ENCODE measurements at regions not wholly inside any gene's neighbourhood (a gene's known extent, or its start where the extent isn't known, plus 50 kb on each side); places are given as distances from the start of the nearest gene placed in this dataset.

GRCh38 chr1:83531521-83532309 lies 467.2 kb downstream of the TTLL7 start:
- Mint-ChIP-seq H3K36me3 (ENCODE audit: low read depth) (no peaks in the 10 kb centered on the region), H3K4me1 (no peaks in the 10 kb centered on the region), H3K9me3 (peaks cover 18% of the 10 kb centered on the region), H3K27ac (no peak overlapping the region), H3K4me3 (no peak overlapping the region), H3K27me3 (no peaks in the 10 kb centered on the region)
- ATAC-seq (no peak), DNase-seq (no peak)

DNA sequence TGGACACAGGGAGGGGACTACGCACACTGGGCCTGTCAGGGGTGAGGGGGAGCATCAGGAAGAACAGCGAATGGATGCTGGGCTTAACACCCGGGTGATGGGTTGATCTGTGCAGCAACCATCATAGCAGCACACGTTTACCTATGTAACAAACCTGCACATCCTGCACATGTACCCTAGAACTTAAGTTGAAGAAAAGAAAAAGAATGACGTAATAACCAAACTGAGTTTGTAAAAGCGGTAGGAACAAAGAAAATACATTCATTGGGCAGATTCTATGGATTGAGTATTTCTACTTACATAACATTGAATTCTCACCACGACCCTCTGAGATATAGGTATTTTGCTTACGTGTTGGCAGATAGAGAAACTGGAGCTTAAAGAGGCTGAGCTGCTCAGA lies 468.4 kb downstream of the TTLL7 start:
- Mint-ChIP-seq H3K9me3 (peaks cover 13% of the 10 kb centered on the region), H3K27ac (no peak overlapping the region), H3K27me3 (no peaks in the 10 kb centered on the region), H3K4me1 (no peaks in the 10 kb centered on the region), H3K36me3 (ENCODE audit: low read depth) (no peaks in the 10 kb centered on the region), H3K4me3 (no peak overlapping the region)
- no peak for DNase-seq
- no peak for ATAC-seq

GRCh38 chr1:83527987-83528386 lies 470.9 kb downstream of the TTLL7 start:
- DNase-seq = no peak
- Mint-ChIP-seq H3K36me3 (ENCODE audit: low read depth) (no peaks in the 10 kb centered on the region), H3K9me3 (peaks cover 4% of the 10 kb centered on the region), H3K27me3 (no peaks in the 10 kb centered on the region), H3K27ac (no peak overlapping the region), H3K4me1 (no peaks in the 10 kb centered on the region), H3K4me3 (no peak overlapping the region)
- ATAC-seq = no peak

GRCh38 chr1:83520797-83521196 lies 478.1 kb downstream of the TTLL7 start:
- Mint-ChIP-seq H3K27me3 (no peaks in the 10 kb centered on the region), H3K4me3 (no peak overlapping the region), H3K36me3 (ENCODE audit: low read depth) (no peaks in the 10 kb centered on the region), H3K9me3 (peaks cover 3% of the 10 kb centered on the region), H3K4me1 (peaks cover 3% of the 10 kb centered on the region), H3K27ac (no peak overlapping the region)
- ATAC-seq = no peak
- no peak for DNase-seq

GRCh38 chr1:83516369-83516768 lies 482.6 kb downstream of the TTLL7 start:
- no peaks in the 10 kb centered on the region for H3K36me3 Mint-ChIP-seq (ENCODE audit: low read depth)
- peaks cover 9% of the 10 kb centered on the region for H3K9me3 Mint-ChIP-seq
- ATAC-seq (no peak), DNase-seq (no peak)
- H3K27me3 Mint-ChIP-seq = no peaks in the 10 kb centered on the region
- H3K4me1 Mint-ChIP-seq = peaks cover 20% of the 10 kb centered on the region
- H3K27ac Mint-ChIP-seq = no peak overlapping the region
- H3K4me3 Mint-ChIP-seq = no peak overlapping the region

GRCh38 chr1:83515578-83516154 lies 483.3 kb downstream of the TTLL7 start:
- Mint-ChIP-seq H3K4me3 (no peak overlapping the region), H3K36me3 (ENCODE audit: low read depth) (no peaks in the 10 kb centered on the region), H3K4me1 (peaks cover 20% of the 10 kb centered on the region), H3K27me3 (no peaks in the 10 kb centered on the region), H3K27ac (peak overlapping the region; percentile 36), H3K9me3 (peaks cover 9% of the 10 kb centered on the region)
- ATAC-seq = no peak
- DNase-seq = no peak

DNA sequence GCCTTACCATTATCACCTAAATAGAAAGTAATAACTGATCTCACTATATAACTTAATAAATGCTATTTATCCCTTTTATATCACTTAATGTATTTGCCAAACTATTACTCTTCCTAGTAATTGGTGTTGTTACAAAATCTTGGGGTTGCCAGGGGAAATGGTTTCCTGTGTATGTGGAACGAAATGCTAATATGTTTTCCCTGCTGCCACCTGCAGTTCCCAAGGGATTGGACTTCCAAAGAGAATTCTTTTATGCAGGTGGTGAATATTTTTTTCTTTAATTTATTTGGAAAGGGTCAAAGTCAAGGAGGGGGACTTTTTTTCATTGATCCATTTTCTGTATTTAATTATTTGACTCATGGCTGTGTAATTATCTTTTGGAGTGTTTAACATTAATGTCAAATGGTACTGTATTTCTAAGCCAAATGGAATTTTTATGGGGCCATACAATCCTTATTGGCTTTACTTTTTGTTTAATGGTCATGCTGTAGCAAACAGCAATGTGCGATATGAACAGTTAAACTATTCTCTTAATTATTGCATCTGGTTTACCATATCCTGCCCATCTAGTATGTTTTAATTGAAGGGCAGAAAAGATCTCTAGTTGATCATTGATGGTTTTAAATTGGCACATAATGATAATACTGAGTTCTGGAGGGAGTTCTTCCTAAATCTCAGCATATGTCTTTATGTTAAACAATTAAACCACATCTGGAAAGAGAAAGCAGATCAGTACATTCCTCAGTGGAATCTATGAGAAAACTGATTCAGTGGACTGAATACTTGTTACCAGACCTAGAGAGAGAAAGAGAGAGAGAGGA lies 486.3 kb downstream of the TTLL7 start:
- H3K27ac Mint-ChIP-seq = no peak overlapping the region
- no peaks in the 10 kb centered on the region for H3K27me3 Mint-ChIP-seq
- peaks cover 14% of the 10 kb centered on the region for H3K9me3 Mint-ChIP-seq
- no peaks in the 10 kb centered on the region for H3K36me3 Mint-ChIP-seq (ENCODE audit: low read depth)
- no peak for ATAC-seq
- no peak for DNase-seq
- H3K4me3 Mint-ChIP-seq = no peak overlapping the region
- H3K4me1 Mint-ChIP-seq = peaks cover 45% of the 10 kb centered on the region

DNA sequence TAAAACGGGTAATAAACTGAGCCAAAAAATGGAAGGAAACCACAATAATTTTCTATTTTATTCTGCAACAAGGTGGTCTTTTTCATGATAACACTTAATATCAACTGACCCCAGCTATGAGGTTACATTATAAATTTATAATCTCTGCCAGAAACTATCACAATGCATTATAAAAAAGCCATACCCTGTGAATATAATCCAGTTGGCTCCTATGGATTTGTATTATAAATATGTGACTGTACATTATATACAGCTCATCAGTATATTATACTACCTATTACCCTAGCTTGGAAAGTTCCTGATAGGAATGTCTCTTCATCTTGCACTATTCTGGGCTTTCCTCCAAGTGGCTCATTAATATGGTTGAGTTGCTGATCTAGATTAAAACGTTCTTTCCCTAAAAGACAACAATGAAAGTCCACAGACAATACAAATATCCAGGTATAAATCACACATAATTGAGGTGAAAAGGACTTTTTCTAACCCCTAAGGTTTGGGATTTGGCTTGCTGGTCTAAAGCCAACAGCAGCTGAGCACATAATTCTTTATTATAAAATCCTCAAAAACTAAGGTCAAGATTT lies 487.7 kb downstream of the TTLL7 start:
- Mint-ChIP-seq H3K27ac (no peak overlapping the region), H3K4me3 (no peak overlapping the region), H3K4me1 (peaks cover 50% of the 10 kb centered on the region), H3K9me3 (peaks cover 14% of the 10 kb centered on the region), H3K27me3 (no peaks in the 10 kb centered on the region), H3K36me3 (ENCODE audit: low read depth) (no peaks in the 10 kb centered on the region)
- DNase-seq (no peak), ATAC-seq (no peak)

- H3K27me3 Mint-ChIP-seq = no peaks in the 10 kb centered on the region
- DNase-seq (no peak), ATAC-seq (no peak)
- H3K4me3 Mint-ChIP-seq = no peak overlapping the region
- H3K9me3 Mint-ChIP-seq = peaks cover 13% of the 10 kb centered on the region
- peaks cover 37% of the 10 kb centered on the region for H3K4me1 Mint-ChIP-seq
- H3K36me3 Mint-ChIP-seq (ENCODE audit: low read depth) = no peaks in the 10 kb centered on the region
- H3K27ac Mint-ChIP-seq = peak overlapping the region; percentile 90
Observed at GRCh38 chr1:83509301-83509781, 489.6 kb downstream of the TTLL7 start.

- no peak for DNase-seq
- no peaks in the 10 kb centered on the region for H3K27me3 Mint-ChIP-seq
Observed at GRCh38 chr1:83508485-83509151, 490.3 kb downstream of the TTLL7 start.

GRCh38 chr1:83505148-83505547 lies 493.8 kb downstream of the TTLL7 start:
- DNase-seq (no peak), ATAC-seq (no peak)
- Mint-ChIP-seq H3K9me3 (peaks cover 27% of the 10 kb centered on the region), H3K27me3 (no peaks in the 10 kb centered on the region), H3K36me3 (ENCODE audit: low read depth) (no peaks in the 10 kb centered on the region), H3K27ac (no peak overlapping the region), H3K4me3 (no peak overlapping the region), H3K4me1 (peaks cover 52% of the 10 kb centered on the region)

More at GRCh38 chr1:83508485-83509151, 490.3 kb downstream of the TTLL7 start:
- H3K27ac Mint-ChIP-seq = peak overlapping the region; percentile 90
- H3K4me3 Mint-ChIP-seq = peak overlapping the region; percentile 52
- H3K4me1 Mint-ChIP-seq = peaks cover 37% of the 10 kb centered on the region
- H3K36me3 Mint-ChIP-seq (ENCODE audit: low read depth) = no peaks in the 10 kb centered on the region
- peak; percentile 89 for ATAC-seq
- peaks cover 20% of the 10 kb centered on the region for H3K9me3 Mint-ChIP-seq

DNA sequence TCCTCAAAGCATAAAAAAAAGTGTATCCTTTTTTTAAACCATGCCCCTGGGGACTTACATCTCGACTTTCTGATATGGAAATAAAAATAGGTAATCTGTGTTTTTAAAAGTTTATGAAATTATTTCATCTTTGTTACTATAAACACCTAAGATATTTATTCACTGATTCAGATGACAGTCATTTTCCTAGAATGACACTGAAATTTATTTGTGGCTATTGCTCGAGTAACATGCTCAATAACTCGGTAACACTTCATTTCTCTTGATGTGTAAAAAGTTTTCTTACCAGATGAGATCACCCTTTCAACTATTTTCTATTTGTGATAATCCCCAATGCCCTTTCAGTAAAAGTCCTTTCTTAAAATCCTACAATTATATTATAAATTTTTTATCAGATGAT lies 495.8 kb downstream of the TTLL7 start:
- H3K9me3 Mint-ChIP-seq = peaks cover 32% of the 10 kb centered on the region
- H3K4me1 Mint-ChIP-seq = peaks cover 45% of the 10 kb centered on the region
- no peak overlapping the region for H3K4me3 Mint-ChIP-seq
- ATAC-seq (no peak), DNase-seq (no peak)
- H3K27ac Mint-ChIP-seq = no peak overlapping the region
- no peaks in the 10 kb centered on the region for H3K27me3 Mint-ChIP-seq
- H3K36me3 Mint-ChIP-seq (ENCODE audit: low read depth) = no peaks in the 10 kb centered on the region

DNA sequence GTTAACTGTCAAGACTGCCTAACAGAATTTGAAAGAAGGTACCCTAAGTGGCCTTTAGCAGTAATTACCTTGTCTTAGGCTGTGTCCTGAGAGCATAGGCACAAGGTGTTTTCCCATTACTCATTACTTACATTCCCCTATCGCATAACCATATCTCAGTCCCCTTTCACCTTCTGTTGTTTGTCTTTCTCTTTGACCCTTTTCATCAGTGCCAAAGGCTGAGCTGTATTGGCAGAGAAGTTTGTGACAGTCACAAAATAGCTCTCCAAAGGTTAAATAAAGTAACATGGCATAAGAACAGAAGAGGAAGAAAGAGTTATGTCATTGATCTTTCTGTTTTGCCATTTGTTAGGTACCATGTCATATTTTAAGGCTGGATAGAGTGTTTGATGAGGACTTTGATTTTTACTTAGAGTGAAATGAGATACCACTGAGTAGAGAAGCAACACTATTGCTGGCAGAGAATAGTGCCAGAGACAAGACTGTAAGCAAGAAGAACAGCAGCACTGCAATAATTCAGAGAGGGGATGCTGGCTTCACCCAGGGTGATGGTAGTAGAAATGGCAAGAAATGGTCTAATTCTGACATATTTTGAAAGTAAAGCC lies 497.8 kb downstream of the TTLL7 start:
- ATAC-seq (peak; percentile 97), DNase-seq (no peak)
- Mint-ChIP-seq H3K9me3 (peaks cover 34% of the 10 kb centered on the region), H3K36me3 (ENCODE audit: low read depth) (no peaks in the 10 kb centered on the region), H3K4me3 (no peak overlapping the region), H3K27ac (peak overlapping the region; percentile 61), H3K27me3 (no peaks in the 10 kb centered on the region), H3K4me1 (peaks cover 34% of the 10 kb centered on the region)

GRCh38 chr1:83500531-83500930 lies 498.4 kb downstream of the TTLL7 start:
- ATAC-seq = no peak
- H3K4me1 Mint-ChIP-seq = peaks cover 34% of the 10 kb centered on the region

More at GRCh38 chr1:83500531-83500930, 498.4 kb downstream of the TTLL7 start:
- Mint-ChIP-seq H3K27me3 (no peaks in the 10 kb centered on the region), H3K27ac (peak overlapping the region; percentile 31), H3K36me3 (ENCODE audit: low read depth) (no peaks in the 10 kb centered on the region), H3K4me3 (no peak overlapping the region), H3K9me3 (peaks cover 36% of the 10 kb centered on the region)
- DNase-seq = no peak
